ENCODE measurements at regions not wholly inside any gene's neighbourhood (a gene's known extent, or its start where the extent isn't known, plus 50 kb on each side); places are given as distances from the start of the nearest gene placed in this dataset.
"Not testable (repeated sequence)": the region's sequence is repeated elsewhere in the genome, so short reads cannot be mapped to it uniquely, and the experiment has no call there.

GRCh38 chr20:11976966-11977365 is 59.3 kb downstream of the BTBD3 start:
- DNase-seq, result no peak

- DNase-seq, result no peak
Observed at GRCh38 chr20:11978496-11978895, 60.8 kb downstream of the BTBD3 start.

- DNase-seq, result no peak
Observed at GRCh38 chr20:11979306-11979990, 61.8 kb downstream of the BTBD3 start.

GRCh38 chr20:11980263-11980662 is 62.6 kb downstream of the BTBD3 start:
- no peak for DNase-seq

- no peak for DNase-seq
Observed at GRCh38 chr20:11981366-11981947, 63.8 kb downstream of the BTBD3 start.

- DNase-seq, result no peak
Observed at GRCh38 chr20:11982289-11982954, 64.7 kb downstream of the BTBD3 start.

- DNase-seq, result no peak
Observed at GRCh38 chr20:11982955-11983470, 65.3 kb downstream of the BTBD3 start.

GRCh38 chr20:11986954-11987353 is 69.3 kb downstream of the BTBD3 start:
- no peak for DNase-seq

GRCh38 chr20:11987526-11987925 is 69.8 kb downstream of the BTBD3 start:
- no peak for DNase-seq

- no peak for DNase-seq
Observed at GRCh38 chr20:11989018-11989771, 71.5 kb downstream of the BTBD3 start.

GRCh38 chr20:11992426-11992825 is 74.7 kb downstream of the BTBD3 start:
- no peak for DNase-seq

GRCh38 chr20:11993886-11994461 is 76.3 kb downstream of the BTBD3 start:
- no peak for DNase-seq

- DNase-seq, result no peak
Observed at GRCh38 chr20:11995805-11996567, 78.3 kb downstream of the BTBD3 start.

- DNase-seq, result not testable (repeated sequence)
Observed at GRCh38 chr20:12004776-12005175, 87.1 kb downstream of the BTBD3 start.

GRCh38 chr20:12012241-12013222 is 94.8 kb downstream of the BTBD3 start:
- DNase-seq, result no peak

GRCh38 chr20:12014276-12014675 is 96.6 kb downstream of the BTBD3 start:
- DNase-seq, result no peak

GRCh38 chr20:12014736-12015135 is 97.0 kb downstream of the BTBD3 start:
- no peak for DNase-seq

- no peak for DNase-seq
Observed at GRCh38 chr20:12016291-12016690, 98.6 kb downstream of the BTBD3 start.

- no peak for DNase-seq
Observed at GRCh38 chr20:12019715-12020114, 102.0 kb downstream of the BTBD3 start.

- DNase-seq, result no peak
Observed at GRCh38 chr20:12020846-12021245, 103.2 kb downstream of the BTBD3 start.

GRCh38 chr20:12022126-12022525 is 104.4 kb downstream of the BTBD3 start:
- no peak for DNase-seq

Measured in right forelimb (tissue), 1 donor.